Stimulated activated CD4-positive, alpha-beta T cell treated with anti-CD3 and anti-CD28 coated beads, TNF-alpha, amount 100 ng/mL, for 4 hours (primary cell): ENCODE measurements at regions not wholly inside any gene's neighbourhood (a gene's known extent, or its start where the extent isn't known, plus 50 kb on each side); places are given as distances from the start of the nearest gene placed in this dataset.

Experiments used
- DNase-seq, 3 experiments: peaks; one replicate each; pipeline ENCODE4 v3.0.0-alpha.2; 2020; ENCODE audit warnings: low read depth in 3 of 3

GRCh38 chr3:102083473-102083872 is 234.2 kb downstream of the NFKBIZ start:
- no peak for DNase-seq

- DNase-seq = no peak
These were observed 234.7 kb downstream of the NFKBIZ start for GRCh38 chr3:102084006-102084405.

GRCh38 chr3:102084704-102085103 is 235.4 kb downstream of the NFKBIZ start:
- no peak for DNase-seq

DNA sequence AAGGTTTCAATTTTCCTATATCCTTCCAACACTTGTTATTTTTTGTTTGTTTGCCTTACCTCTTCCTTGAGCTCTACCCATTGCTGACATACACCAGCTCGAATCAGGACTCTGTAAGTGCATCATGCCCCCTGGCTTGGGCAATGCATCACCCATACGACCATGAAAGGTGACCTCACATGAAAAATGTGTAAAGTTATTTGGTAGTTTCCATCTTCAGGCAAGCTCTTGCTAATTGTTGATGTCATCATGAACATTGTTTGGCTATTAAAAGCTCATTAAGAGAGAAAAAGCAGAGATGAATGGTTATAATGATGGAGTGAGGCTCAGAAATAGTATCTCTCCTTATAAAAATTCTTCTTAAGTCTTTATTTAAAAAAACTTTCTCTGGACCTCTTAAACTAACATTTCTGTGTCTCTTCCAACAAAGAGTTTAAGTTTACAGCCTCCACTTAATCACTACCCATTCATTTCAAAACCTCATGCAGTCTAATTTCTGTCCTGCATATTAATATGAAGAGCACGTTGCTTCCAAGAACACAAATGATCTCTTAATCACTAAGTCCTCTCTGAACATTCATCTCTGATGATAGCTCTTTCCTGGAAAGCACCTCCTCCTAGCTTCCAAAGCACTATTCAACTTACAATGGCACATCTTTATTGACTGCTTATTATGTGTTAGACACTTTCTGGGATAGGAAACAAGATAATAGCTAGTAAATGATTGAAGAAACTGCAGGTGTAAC is 236.3 kb downstream of the NFKBIZ start:
- DNase-seq = no peak

DNA sequence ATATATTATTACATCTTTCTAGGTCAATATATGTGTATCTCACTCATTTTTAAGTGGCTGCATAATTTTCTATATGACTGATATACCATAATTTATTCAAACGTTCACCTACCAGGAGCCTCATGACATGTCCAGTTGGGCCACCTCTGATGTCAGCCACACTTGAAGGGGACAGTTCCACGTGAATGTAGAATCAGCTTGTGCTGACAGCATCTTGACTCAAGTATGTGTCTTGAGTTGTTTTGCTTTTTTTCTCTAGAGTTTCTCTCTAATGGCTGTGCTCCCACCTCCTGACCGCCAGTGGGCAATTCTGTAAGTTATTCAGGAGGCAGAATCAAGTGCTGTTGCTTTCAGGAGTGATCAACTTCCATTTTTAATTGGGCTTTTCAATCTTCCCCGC is 237.9 kb downstream of the NFKBIZ start:
- no peak for DNase-seq

GRCh38 chr3:102089239-102089638 is 239.9 kb downstream of the NFKBIZ start:
- DNase-seq = no peak

- no peak for DNase-seq
These were observed 240.8 kb downstream of the NFKBIZ start for GRCh38 chr3:102089904-102090720.

GRCh38 chr3:102090721-102091045 is 241.4 kb downstream of the NFKBIZ start:
- DNase-seq = no peak

DNA sequence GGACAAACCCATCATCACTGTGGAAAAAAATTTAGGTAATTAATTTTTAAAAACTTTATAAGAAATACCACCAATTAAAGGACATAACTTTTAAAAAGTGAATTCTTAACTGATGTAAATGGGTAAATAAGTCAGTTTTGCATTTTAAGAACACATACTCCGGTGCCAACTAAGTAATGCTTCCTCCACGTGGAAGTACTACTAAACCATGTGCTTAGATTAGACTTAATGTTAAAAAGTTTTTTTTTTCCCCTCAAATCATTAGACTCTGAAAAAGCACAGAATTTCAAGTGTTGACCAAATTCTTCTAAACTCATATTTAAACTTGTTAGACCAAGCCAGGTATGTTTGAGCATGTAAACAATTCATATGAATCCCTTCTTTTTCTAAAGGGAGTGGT is 242.0 kb downstream of the NFKBIZ start:
- DNase-seq = no peak

DNA sequence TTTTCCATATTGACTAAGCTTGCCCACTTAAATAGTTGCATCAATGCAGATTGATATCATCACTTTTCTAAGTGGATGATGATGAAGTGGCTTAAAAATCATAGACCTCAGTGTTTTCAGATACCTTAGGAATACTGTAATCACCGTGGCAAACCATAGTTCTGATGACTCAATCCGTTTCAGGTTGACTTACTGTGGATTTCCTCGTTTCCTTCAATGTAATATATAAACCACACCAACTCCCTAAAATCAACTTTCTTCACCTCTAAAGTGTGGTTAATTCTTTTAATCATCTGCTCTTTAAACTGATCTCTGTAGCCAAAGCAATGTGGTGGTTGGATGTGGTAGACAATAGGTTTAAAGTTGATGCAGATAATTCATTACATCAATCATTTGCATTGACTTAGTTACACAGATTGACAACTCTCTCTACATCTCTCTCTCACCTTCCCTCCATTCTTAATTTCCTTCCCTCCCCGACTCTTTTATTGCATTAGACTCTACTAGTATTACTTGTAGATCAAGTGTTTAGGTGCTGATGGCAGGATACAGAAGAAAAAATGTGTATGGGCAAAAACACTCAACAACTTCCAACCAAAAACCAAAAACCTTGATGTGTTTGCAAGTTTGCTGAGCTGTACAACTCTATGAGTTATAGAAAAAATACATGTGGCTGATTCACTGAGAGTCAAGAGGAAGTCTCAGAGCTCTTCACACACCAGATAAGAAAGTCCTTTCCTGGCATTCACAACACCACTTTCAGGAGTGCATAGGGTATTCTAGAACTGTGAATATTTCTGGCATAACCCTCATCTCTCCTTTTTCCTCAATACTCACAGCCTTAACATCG is 243.5 kb downstream of the NFKBIZ start:
- no peak for DNase-seq

GRCh38 chr3:102094506-102094905 is 245.2 kb downstream of the NFKBIZ start:
- no peak for DNase-seq

GRCh38 chr3:102095383-102095782 is 246.1 kb downstream of the NFKBIZ start:
- no peak for DNase-seq

DNA sequence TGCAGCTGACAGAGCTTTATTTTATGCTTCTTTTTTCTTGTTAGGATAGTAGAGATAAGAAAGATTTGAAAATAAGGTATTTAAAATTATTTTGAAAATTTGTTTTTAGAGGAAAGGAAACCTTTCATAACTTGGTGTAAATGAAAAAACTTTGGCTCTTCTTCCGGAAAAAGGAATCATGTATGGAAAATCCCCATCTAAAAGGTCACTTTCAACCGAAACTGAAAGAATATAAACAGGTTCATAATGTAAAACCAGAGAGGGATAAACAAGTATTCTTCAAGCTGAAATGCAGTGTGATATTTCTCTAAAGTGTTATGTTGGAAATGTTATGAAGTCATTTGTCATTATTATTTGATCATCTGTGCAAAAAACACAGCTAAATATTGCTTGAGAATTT is 246.8 kb downstream of the NFKBIZ start:
- DNase-seq = no peak

GRCh38 chr3:102098130-102098885 is 249.0 kb downstream of the NFKBIZ start:
- DNase-seq = no peak

- no peak for DNase-seq
These were observed 250.6 kb downstream of the NFKBIZ start for GRCh38 chr3:102099913-102100312.

GRCh38 chr3:102102394-102102793 is 253.1 kb downstream of the NFKBIZ start:
- DNase-seq = no peak

- DNase-seq = no peak
These were observed 254.7 kb downstream of the NFKBIZ start for GRCh38 chr3:102104033-102104432.

GRCh38 chr3:102105193-102105592 is 255.9 kb downstream of the NFKBIZ start:
- DNase-seq = no peak

DNA sequence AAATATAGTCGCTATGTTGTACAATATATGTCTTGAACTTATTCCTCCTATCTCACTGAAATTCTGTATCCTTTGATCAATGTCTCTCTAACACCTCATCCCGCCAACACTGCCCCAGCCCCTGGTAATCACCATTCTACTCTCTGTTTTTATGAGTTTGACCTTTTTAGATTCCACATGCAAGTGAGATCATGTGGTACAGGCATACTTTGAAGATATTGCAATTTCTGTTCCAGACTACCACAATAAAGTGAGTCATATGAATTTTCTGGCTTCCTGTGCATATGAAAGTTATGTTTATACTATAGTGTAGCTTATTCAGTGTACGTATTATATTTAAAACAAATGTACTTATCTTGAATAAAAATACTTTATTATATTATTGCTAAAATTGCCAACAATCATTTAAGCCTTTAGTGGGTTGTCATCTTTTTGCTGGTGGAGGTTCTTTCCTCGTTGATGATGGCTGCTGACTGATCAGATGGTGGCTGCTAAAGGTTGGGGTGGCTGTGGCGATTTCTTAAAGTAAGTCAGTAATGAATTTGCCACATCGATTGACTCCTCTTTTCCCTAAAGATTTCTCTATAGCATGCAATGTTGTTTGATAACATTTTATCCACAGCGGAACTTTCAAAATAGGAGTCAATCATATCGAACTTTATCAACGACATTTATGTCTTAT is 257.2 kb downstream of the NFKBIZ start:
- DNase-seq = no peak

GRCh38 chr3:102112704-102113230 is 263.5 kb downstream of the NFKBIZ start:
- no peak for DNase-seq
